Mesenchymal stem cell (in vitro differentiated cells and primary cell): ENCODE measurements at regions not wholly inside any gene's neighbourhood (a gene's known extent, or its start where the extent isn't known, plus 50 kb on each side); places are given as distances from the start of the nearest gene placed in this dataset.

Experiments
- DNase-seq: peaks from one replicate; pipeline ENCODE4 v3.0.0-alpha.2; 2013
- H2AFZ ChIP-seq: one replicate; pipeline ENCODE4 v1.6.1; 2013; ENCODE audit warnings: low read depth, mild to moderate bottlenecking, control low read depth, inconsistent platforms, low read length, moderate library complexity
- H2AK5ac ChIP-seq: 2 replicates; pipeline ENCODE4 v1.6.1; 2013; ENCODE audit warnings: low read length, moderate library complexity, mild to moderate bottlenecking, inconsistent platforms; ENCODE audit not compliant: severe bottlenecking
- H2BK120ac ChIP-seq: one replicate; pipeline ENCODE4 v1.6.1; 2013; ENCODE audit warnings: low read depth, mild to moderate bottlenecking, inconsistent platforms, low read length, moderate library complexity
- H2BK12ac ChIP-seq, 2 experiments: one replicate each; pipeline ENCODE4 v1.6.1; 2013; ENCODE audit warnings: inconsistent platforms in 2 of 2, low read length in 2 of 2, mild to moderate bottlenecking in 2 of 2, moderate library complexity in 2 of 2, control low read depth in 1 of 2
- H2BK15ac ChIP-seq: one replicate; pipeline ENCODE4 v1.6.1; 2013; ENCODE audit warnings: mild to moderate bottlenecking, low read depth, inconsistent platforms; ENCODE audit not compliant: poor library complexity, severe bottlenecking
- H2BK5ac ChIP-seq: 2 replicates; pipeline ENCODE4 v1.6.1; 2013; ENCODE audit warnings: low read depth, mild to moderate bottlenecking, low read length, control low read depth, inconsistent platforms; ENCODE audit not compliant: poor library complexity, severe bottlenecking
- H3K14ac ChIP-seq, 2 experiments: one replicate each; pipeline ENCODE4 v1.6.1; 2013; ENCODE audit warnings: inconsistent platforms in 2 of 2, low read length in 2 of 2, control low read depth in 1 of 2, mild to moderate bottlenecking in 1 of 2, moderate library complexity in 1 of 2
- H3K18ac ChIP-seq, 2 experiments: one replicate each; pipeline ENCODE4 v1.6.1; 2013; ENCODE audit warnings: inconsistent platforms in 2 of 2, low read length in 2 of 2, control low read depth in 1 of 2, low read depth in 1 of 2, mild to moderate bottlenecking in 1 of 2
- H3K23ac ChIP-seq, 2 experiments: one replicate each; pipeline ENCODE4 v1.6.1; 2013; ENCODE audit warnings: inconsistent platforms in 2 of 2, low read length in 2 of 2, mild to moderate bottlenecking in 2 of 2, moderate library complexity in 2 of 2, control low read depth in 1 of 2
- H3K27ac ChIP-seq: 2 replicates; pipeline ENCODE4 v1.5.1; 2013; ENCODE audit warnings: mild to moderate bottlenecking, moderate library complexity, low read length, control low read depth, inconsistent platforms; ENCODE audit not compliant: poor library complexity, severe bottlenecking
- H3K27me3 ChIP-seq, 2 experiments: 2 replicates each; pipeline versions ENCODE4 v1.6.1 to v1.7.0; 2013; ENCODE audit warnings: low read length in 2 of 2, mild to moderate bottlenecking in 2 of 2, moderate library complexity in 2 of 2, control low read depth in 1 of 2, inconsistent platforms in 1 of 2; ENCODE audit not compliant: control insufficient read depth in 1 of 2, insufficient read depth in 1 of 2
- H3K36me3 ChIP-seq, 2 experiments: 2 replicates each; pipeline versions ENCODE4 v1.6.1 to v1.7.0; 2013; ENCODE audit warnings: low read length in 2 of 2, control low read depth in 1 of 2, inconsistent platforms in 1 of 2, low read depth in 1 of 2, mild to moderate bottlenecking in 1 of 2; ENCODE audit not compliant: insufficient read depth in 2 of 2, control insufficient read depth in 1 of 2
- H3K4ac ChIP-seq, 2 experiments: one replicate each; pipeline ENCODE4 v1.6.1; 2013; ENCODE audit warnings: inconsistent platforms in 2 of 2, low read length in 2 of 2, mild to moderate bottlenecking in 2 of 2, moderate library complexity in 2 of 2, control low read depth in 1 of 2, low read depth in 1 of 2
- H3K4me1 ChIP-seq: 2 replicates; pipeline ENCODE4 v1.6.1; 2013; ENCODE audit warnings: low read depth, low read length, control low read depth; ENCODE audit not compliant: control insufficient read depth, insufficient read depth
- H3K4me2 ChIP-seq: 2 replicates; pipeline ENCODE4 v1.6.1; 2013; ENCODE audit warnings: low read length, mild to moderate bottlenecking, inconsistent platforms; ENCODE audit not compliant: poor library complexity, severe bottlenecking
- H3K4me3 ChIP-seq, 2 experiments: 2 replicates each; pipeline versions ENCODE4 v1.5.1 to v1.7.0; 2013; ENCODE audit warnings: low read length in 2 of 2, mild to moderate bottlenecking in 2 of 2, control low read depth in 1 of 2, low read depth in 1 of 2; ENCODE audit not compliant: insufficient read depth in 1 of 2
- H3K79me1 ChIP-seq: replicated peaks from 2 replicates; pipeline ENCODE4 v1.6.1; 2013; ENCODE audit warnings: mild to moderate bottlenecking, control low read depth, low read length, inconsistent platforms; ENCODE audit not compliant: poor library complexity, severe bottlenecking
- H3K9ac ChIP-seq: 2 replicates; pipeline ENCODE4 v1.7.0; 2013; ENCODE audit warnings: mild to moderate bottlenecking, low read length, moderate library complexity
- H3K9me3 ChIP-seq: 2 replicates; pipeline ENCODE4 v1.7.0; 2013; ENCODE audit warnings: mild to moderate bottlenecking, low read length; ENCODE audit not compliant: control insufficient read depth
- H4K8ac ChIP-seq: one replicate; pipeline ENCODE4 v1.6.1; 2013; ENCODE audit warnings: inconsistent platforms, mild to moderate bottlenecking, low read length, moderate library complexity
- H4K91ac ChIP-seq: one replicate; pipeline ENCODE4 v1.6.1; 2013; ENCODE audit warnings: mild to moderate bottlenecking, low read length, inconsistent platforms
- WGBS: methylation state at CpG from one replicate; pipeline ENCODE4 v1.1.7; 2013; ENCODE audit warnings: mixed read lengths; 5-methylcytosine and 5-hydroxymethylcytosine counted together

GRCh38 chr5:33371660-33372059 is 69.1 kb upstream of the TARS1 start:
- no peak overlapping the region for H3K4ac ChIP-seq
- H3K23ac ChIP-seq, result no peak overlapping the region
- H3K27me3 ChIP-seq, result no peaks in the 10 kb centered on the region
- no peak overlapping the region for H3K27ac ChIP-seq
- H2AFZ ChIP-seq, result no peak overlapping the region
- DNase-seq, result peak; percentile 40
- H3K18ac ChIP-seq, result no peak overlapping the region
- no peak overlapping the region for H2BK120ac ChIP-seq
- WGBS, result 100% methylated on average over 1 of the region's 1 CpG
- H3K14ac ChIP-seq, result no peak overlapping the region
- H4K8ac ChIP-seq, result no peak overlapping the region
- H2AK5ac ChIP-seq, result no peak overlapping the region
- H3K9me3 ChIP-seq, result no peaks in the 10 kb centered on the region
- H3K9ac ChIP-seq, result no peak overlapping the region
- H4K91ac ChIP-seq, result no peak overlapping the region
- no peak overlapping the region for H3K4me2 ChIP-seq
- no peaks in the 10 kb centered on the region for H3K4me1 ChIP-seq
- H3K4me3 ChIP-seq, result no peak overlapping the region
- H3K36me3 ChIP-seq, result no peaks in the 10 kb centered on the region
- no peak overlapping the region for H2BK15ac ChIP-seq
- no peaks in the 10 kb centered on the region for H3K79me1 ChIP-seq
- no peak overlapping the region for H2BK5ac ChIP-seq
- no peak overlapping the region for H2BK12ac ChIP-seq

GRCh38 chr5:33372721-33373472 is 67.9 kb upstream of the TARS1 start:
- no peak for DNase-seq
- H3K4me1 ChIP-seq, result no peaks in the 10 kb centered on the region
- no peaks in the 10 kb centered on the region for H3K27me3 ChIP-seq
- H3K4me3 ChIP-seq, result no peak overlapping the region
- no peak overlapping the region for H2BK12ac ChIP-seq
- no peak overlapping the region for H4K8ac ChIP-seq
- no peak overlapping the region for H2BK15ac ChIP-seq
- no peak overlapping the region for H3K18ac ChIP-seq
- no peak overlapping the region for H4K91ac ChIP-seq
- H3K79me1 ChIP-seq, result no peaks in the 10 kb centered on the region
- H2BK5ac ChIP-seq, result no peak overlapping the region
- H3K36me3 ChIP-seq, result no peaks in the 10 kb centered on the region
- H2AK5ac ChIP-seq, result no peak overlapping the region
- H3K9ac ChIP-seq, result no peak overlapping the region
- no peak overlapping the region for H3K23ac ChIP-seq
- H3K4me2 ChIP-seq, result no peak overlapping the region
- no peak overlapping the region for H3K27ac ChIP-seq
- WGBS, result 93% methylated on average over 4 of the region's 6 CpGs
- no peak overlapping the region for H3K4ac ChIP-seq
- H2AFZ ChIP-seq, result no peak overlapping the region
- no peaks in the 10 kb centered on the region for H3K9me3 ChIP-seq
- no peak overlapping the region for H2BK120ac ChIP-seq
- H3K14ac ChIP-seq, result no peak overlapping the region

GRCh38 chr5:33375900-33376299 is 64.9 kb upstream of the TARS1 start:
- H3K27me3 ChIP-seq, result no peaks in the 10 kb centered on the region
- H3K18ac ChIP-seq, result no peak overlapping the region
- no peak overlapping the region for H2AK5ac ChIP-seq

GRCh38 chr5:33379757-33380156 is 61.0 kb upstream of the TARS1 start:
- Histone ChIP-seq H3K36me3 (no peaks in the 10 kb centered on the region), H2BK15ac (no peak overlapping the region), H3K18ac (no peak overlapping the region), H3K9ac (no peak overlapping the region), H3K23ac (no peak overlapping the region), H2BK5ac (no peak overlapping the region), H4K8ac (no peak overlapping the region), H2AK5ac (no peak overlapping the region), H4K91ac (no peak overlapping the region), H3K4ac (no peak overlapping the region), H3K14ac (no peak overlapping the region), H2AFZ (no peak overlapping the region), H3K79me1 (no peaks in the 10 kb centered on the region), H3K4me2 (no peak overlapping the region), H3K4me1 (no peaks in the 10 kb centered on the region), H2BK12ac (no peak overlapping the region), H3K27ac (no peak overlapping the region), H2BK120ac (no peak overlapping the region), H3K9me3 (peaks cover 9% of the 10 kb centered on the region), H3K4me3 (no peak overlapping the region), H3K27me3 (no peaks in the 10 kb centered on the region)
- 69% methylated on average over 10 of the region's 10 CpGs for WGBS
- peak; percentile 30 for DNase-seq

More at GRCh38 chr5:33375900-33376299, 64.9 kb upstream of the TARS1 start:
- no peak overlapping the region for H2BK5ac ChIP-seq
- no peak overlapping the region for H3K4ac ChIP-seq
- no peak overlapping the region for H4K91ac ChIP-seq
- H2BK120ac ChIP-seq, result no peak overlapping the region
- no peaks in the 10 kb centered on the region for H3K79me1 ChIP-seq
- no peak overlapping the region for H3K4me2 ChIP-seq
- H2AFZ ChIP-seq, result no peak overlapping the region
- H3K27ac ChIP-seq, result no peak overlapping the region
- H3K9me3 ChIP-seq, result no peaks in the 10 kb centered on the region
- no peak overlapping the region for H3K4me3 ChIP-seq
- 93% methylated on average over 2 of the region's 2 CpGs for WGBS
- no peak overlapping the region for H2BK12ac ChIP-seq
- H3K9ac ChIP-seq, result no peak overlapping the region
- H3K36me3 ChIP-seq, result no peaks in the 10 kb centered on the region
- H3K14ac ChIP-seq, result no peak overlapping the region
- H4K8ac ChIP-seq, result no peak overlapping the region
- peak overlapping the region in 1 of 2 experiments; percentile 42 for H3K23ac ChIP-seq
- no peak overlapping the region for H2BK15ac ChIP-seq
- no peaks in the 10 kb centered on the region for H3K4me1 ChIP-seq
- no peak for DNase-seq
